ENCODE measurements at regions not wholly inside any gene's neighbourhood (a gene's known extent, or its start where the extent isn't known, plus 50 kb on each side); places are given as distances from the start of the nearest gene placed in this dataset.

DNA sequence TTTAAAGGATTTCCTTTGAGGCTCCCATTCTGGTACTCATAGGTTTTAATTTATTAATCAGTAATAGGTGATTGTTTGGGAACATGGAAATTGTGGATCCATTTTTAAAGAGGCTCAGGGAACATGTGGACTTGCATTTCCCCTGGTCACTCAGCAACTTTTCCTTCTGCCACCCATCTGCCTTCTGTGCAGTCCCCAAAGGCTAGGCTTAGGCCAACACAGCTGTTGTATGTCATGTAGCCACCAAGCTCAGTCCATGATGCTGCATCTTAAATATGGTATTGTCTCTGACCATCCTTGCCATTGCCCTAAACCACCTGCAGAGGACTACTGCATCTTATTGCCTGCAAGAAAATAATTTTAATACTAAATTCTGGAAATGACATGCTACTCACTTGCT lies 416.7 kb upstream of the SEMA6D start:
- no peak for DNase-seq (ENCODE audit: low read depth, low spot score)
- Mint-ChIP-seq H3K27me3 (ENCODE audit: low read depth) (no peaks in the 10 kb centered on the region), H3K4me1 (peaks cover 5% of the 10 kb centered on the region), H3K9me3 (no peaks in the 10 kb centered on the region), H3K4me3 (no peak overlapping the region), H3K36me3 (ENCODE audit: low read depth) (no peaks in the 10 kb centered on the region), H3K27ac (ENCODE audit: unreplicated experiment) (no peak overlapping the region)
- TF ChIP-seq, protein P1, sequence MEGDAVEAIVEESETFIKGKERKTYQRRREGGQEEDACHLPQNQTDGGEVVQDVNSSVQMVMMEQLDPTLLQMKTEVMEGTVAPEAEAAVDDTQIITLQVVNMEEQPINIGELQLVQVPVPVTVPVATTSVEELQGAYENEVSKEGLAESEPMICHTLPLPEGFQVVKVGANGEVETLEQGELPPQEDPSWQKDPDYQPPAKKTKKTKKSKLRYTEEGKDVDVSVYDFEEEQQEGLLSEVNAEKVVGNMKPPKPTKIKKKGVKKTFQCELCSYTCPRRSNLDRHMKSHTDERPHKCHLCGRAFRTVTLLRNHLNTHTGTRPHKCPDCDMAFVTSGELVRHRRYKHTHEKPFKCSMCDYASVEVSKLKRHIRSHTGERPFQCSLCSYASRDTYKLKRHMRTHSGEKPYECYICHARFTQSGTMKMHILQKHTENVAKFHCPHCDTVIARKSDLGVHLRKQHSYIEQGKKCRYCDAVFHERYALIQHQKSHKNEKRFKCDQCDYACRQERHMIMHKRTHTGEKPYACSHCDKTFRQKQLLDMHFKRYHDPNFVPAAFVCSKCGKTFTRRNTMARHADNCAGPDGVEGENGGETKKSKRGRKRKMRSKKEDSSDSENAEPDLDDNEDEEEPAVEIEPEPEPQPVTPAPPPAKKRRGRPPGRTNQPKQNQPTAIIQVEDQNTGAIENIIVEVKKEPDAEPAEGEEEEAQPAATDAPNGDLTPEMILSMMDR (conservative IDR thresholded peaks at IDR 0.05): no peak

DNA sequence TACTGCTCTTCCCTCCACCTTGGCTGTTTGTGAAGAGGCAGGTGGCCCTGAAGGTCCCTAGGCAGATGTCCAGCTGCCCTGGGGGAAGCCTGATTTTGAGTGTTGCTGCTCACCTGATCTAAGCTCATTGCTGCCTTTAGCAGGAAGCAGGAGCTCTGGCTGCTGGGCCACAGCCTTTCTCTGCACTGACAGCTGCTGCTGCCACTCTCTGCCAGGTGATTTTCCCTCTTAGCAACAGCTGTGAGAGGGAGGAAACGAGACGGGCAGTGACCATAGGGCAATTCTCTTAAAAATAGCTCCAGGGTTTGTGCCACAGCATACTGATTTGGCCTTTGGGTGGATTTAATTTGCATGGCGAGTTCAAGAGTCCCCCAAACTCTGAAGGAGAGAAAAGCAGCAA lies 415.8 kb upstream of the SEMA6D start:
- DNase-seq (ENCODE audit: low read depth, low spot score): no peak
- Mint-ChIP-seq H3K4me1 (peaks cover 5% of the 10 kb centered on the region), H3K4me3 (no peak overlapping the region), H3K27me3 (ENCODE audit: low read depth) (no peaks in the 10 kb centered on the region), H3K9me3 (no peaks in the 10 kb centered on the region), H3K36me3 (ENCODE audit: low read depth) (no peaks in the 10 kb centered on the region), H3K27ac (ENCODE audit: unreplicated experiment) (no peak overlapping the region)
- TF ChIP-seq, protein P1 (conservative IDR thresholded peaks at IDR 0.05): no peak

DNA sequence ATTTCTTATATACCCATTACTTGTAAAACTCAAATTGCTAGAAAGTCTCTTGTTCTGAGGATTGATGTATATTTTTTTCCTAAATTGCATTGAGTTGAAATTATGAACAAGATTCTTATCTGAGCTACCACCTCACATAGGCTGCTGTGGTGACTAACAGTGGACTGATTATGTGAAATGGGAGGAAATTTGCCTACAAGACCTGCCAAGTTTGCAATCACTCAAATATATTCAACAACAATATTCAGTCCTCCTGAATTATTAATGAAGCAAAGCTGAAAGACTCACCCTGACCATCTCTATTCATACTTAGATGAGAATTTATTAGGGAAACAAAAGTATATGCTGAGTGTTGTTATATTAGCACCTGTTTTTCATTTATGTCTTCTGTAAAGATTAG lies 412.6 kb upstream of the SEMA6D start:
- H3K27me3 Mint-ChIP-seq (ENCODE audit: low read depth): no peaks in the 10 kb centered on the region
- TF ChIP-seq, protein P1 (conservative IDR thresholded peaks at IDR 0.05): no peak
- no peaks in the 10 kb centered on the region for H3K9me3 Mint-ChIP-seq
- no peak overlapping the region for H3K4me3 Mint-ChIP-seq
- DNase-seq (ENCODE audit: low read depth, low spot score): no peak
- no peaks in the 10 kb centered on the region for H3K4me1 Mint-ChIP-seq
- no peaks in the 10 kb centered on the region for H3K36me3 Mint-ChIP-seq (ENCODE audit: low read depth)
- H3K27ac Mint-ChIP-seq (ENCODE audit: unreplicated experiment): no peak overlapping the region

DNA sequence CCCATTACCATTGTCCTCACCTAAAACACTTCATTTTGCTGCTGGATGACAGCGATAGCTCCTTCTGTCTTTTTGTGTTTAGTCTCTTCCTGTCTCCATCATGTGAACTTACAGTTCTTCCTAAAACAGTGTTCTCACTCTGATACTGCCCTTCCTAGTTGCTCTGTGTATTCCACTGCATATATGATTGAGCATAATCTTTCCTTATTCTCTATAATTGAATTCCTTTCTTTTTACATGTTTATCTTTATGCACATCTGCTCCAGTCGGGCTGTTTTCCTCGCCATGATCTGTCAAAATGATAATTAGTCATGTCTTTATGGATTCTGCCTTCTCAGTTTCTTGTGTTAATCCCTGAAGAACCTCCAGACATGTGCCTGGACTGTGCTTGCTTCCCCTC lies 405.1 kb upstream of the SEMA6D start:
- no peak overlapping the region for H3K4me3 Mint-ChIP-seq
- TF ChIP-seq, protein P1 (conservative IDR thresholded peaks at IDR 0.05): no peak
- no peak for DNase-seq (ENCODE audit: low read depth, low spot score)
- H3K27ac Mint-ChIP-seq (ENCODE audit: unreplicated experiment): no peak overlapping the region
- H3K27me3 Mint-ChIP-seq (ENCODE audit: low read depth): no peaks in the 10 kb centered on the region
- peaks cover 7% of the 10 kb centered on the region for H3K9me3 Mint-ChIP-seq
- H3K36me3 Mint-ChIP-seq (ENCODE audit: low read depth): peaks cover 3% of the 10 kb centered on the region
- no peaks in the 10 kb centered on the region for H3K4me1 Mint-ChIP-seq

DNA sequence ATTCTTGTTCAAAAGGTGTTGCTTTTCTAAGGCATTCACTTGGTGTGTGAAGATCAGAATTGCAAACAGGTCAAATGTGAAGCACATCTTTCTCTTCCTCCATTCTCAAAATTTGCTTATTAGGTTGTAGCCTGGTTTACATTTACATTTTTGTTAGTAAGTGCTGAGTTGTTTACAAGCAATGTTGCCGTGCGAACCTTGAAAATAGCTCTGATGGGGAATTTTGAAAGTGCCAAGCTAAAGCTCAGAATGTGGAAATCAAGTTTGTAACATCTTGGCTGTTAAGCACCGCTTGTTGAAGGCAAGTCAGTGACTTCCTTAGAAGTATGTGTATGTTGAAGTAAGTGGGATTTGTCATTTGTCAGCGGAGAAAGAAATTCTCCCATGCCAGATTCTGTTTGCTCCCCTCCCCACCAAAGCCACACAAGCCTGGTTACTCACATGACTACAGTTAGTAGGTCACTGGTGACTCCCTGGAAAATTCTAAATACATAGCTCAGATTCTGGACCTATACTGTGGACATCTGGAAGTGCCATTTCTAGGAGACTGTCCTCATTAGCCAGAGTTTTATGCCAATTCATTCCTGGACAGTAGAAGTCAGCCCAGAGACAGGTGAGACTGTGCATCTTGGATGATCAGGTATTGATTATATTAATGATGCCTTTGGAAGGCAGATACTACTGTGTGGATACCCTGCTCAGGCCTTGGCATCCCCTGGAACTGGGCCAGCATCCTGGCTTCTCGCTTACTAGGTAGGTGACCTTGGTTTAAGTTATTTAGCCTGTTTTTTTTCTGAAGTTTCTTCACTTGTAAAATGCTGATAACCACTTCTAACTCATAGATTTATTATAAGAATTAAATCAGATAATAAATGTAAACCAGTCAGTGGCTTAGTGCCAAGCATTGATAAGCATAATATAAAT lies 390.6 kb upstream of the SEMA6D start:
- H3K4me3 Mint-ChIP-seq: no peak overlapping the region
- H3K9me3 Mint-ChIP-seq: no peaks in the 10 kb centered on the region
- no peak for DNase-seq (ENCODE audit: low read depth, low spot score)
- no peaks in the 10 kb centered on the region for H3K4me1 Mint-ChIP-seq
- no peaks in the 10 kb centered on the region for H3K27me3 Mint-ChIP-seq (ENCODE audit: low read depth)
- H3K36me3 Mint-ChIP-seq (ENCODE audit: low read depth): no peaks in the 10 kb centered on the region
- TF ChIP-seq, protein P1 (conservative IDR thresholded peaks at IDR 0.05): no peak
- no peak overlapping the region for H3K27ac Mint-ChIP-seq (ENCODE audit: unreplicated experiment)
